ENCODE measurements at regions not wholly inside any gene's neighbourhood (a gene's known extent, or its start where the extent isn't known, plus 50 kb on each side); places are given as distances from the start of the nearest gene placed in this dataset.
A peak's percentile ranks its signal among the peaks of the same experiment; 100 is the strongest.

GRCh38 chr20:57890202-57890800, 180.5 kb upstream of the PMEPA1 start:
- no peak for DNase-seq

GRCh38 chr20:57888591-57888990, 178.8 kb upstream of the PMEPA1 start:
- no peak for DNase-seq

- no peak for DNase-seq
These were observed 175.1 kb upstream of the PMEPA1 start for GRCh38 chr20:57884956-57885355.

- DNase-seq: no peak
These were observed 173.9 kb upstream of the PMEPA1 start for GRCh38 chr20:57883761-57884160.

- DNase-seq: no peak
These were observed 173.4 kb upstream of the PMEPA1 start for GRCh38 chr20:57883224-57883623.

GRCh38 chr20:57882451-57883161, 172.8 kb upstream of the PMEPA1 start:
- peak; percentile 28 for DNase-seq

- no peak for DNase-seq
These were observed 171.9 kb upstream of the PMEPA1 start for GRCh38 chr20:57881466-57882385.

- DNase-seq: no peak
These were observed 170.7 kb upstream of the PMEPA1 start for GRCh38 chr20:57880571-57880892.

GRCh38 chr20:57879779-57880570, 170.2 kb upstream of the PMEPA1 start:
- DNase-seq: peak; percentile 54

- DNase-seq: no peak
These were observed 169.6 kb upstream of the PMEPA1 start for GRCh38 chr20:57879437-57879778.

- no peak for DNase-seq
These were observed 169.1 kb upstream of the PMEPA1 start for GRCh38 chr20:57878786-57879424.

- no peak for DNase-seq
These were observed 168.2 kb upstream of the PMEPA1 start for GRCh38 chr20:57877995-57878394.

- DNase-seq: no peak
These were observed 167.5 kb upstream of the PMEPA1 start for GRCh38 chr20:57877131-57877824.

- no peak for DNase-seq
These were observed 166.3 kb upstream of the PMEPA1 start for GRCh38 chr20:57876163-57876562.

- no peak for DNase-seq
These were observed 164.3 kb upstream of the PMEPA1 start for GRCh38 chr20:57874141-57874540.

- no peak for DNase-seq
These were observed 163.1 kb upstream of the PMEPA1 start for GRCh38 chr20:57872816-57873409.

- no peak for DNase-seq
These were observed 161.4 kb upstream of the PMEPA1 start for GRCh38 chr20:57871237-57871632.

- no peak for DNase-seq
These were observed 160.9 kb upstream of the PMEPA1 start for GRCh38 chr20:57870597-57871236.

GRCh38 chr20:57869951-57870315, 160.1 kb upstream of the PMEPA1 start:
- no peak for DNase-seq

GRCh38 chr20:57869291-57869950, 159.6 kb upstream of the PMEPA1 start:
- no peak for DNase-seq

- no peak for DNase-seq
These were observed 158.5 kb upstream of the PMEPA1 start for GRCh38 chr20:57868310-57868709.

Measured in fibroblast of skin of right quadriceps (primary cell).